ENCODE measurements at regions not wholly inside any gene's neighbourhood (a gene's known extent, or its start where the extent isn't known, plus 50 kb on each side); places are given as distances from the start of the nearest gene placed in this dataset.

- TF ChIP-seq CTCF (IDR thresholded peaks at IDR 0.05; ENCODE audit: poor library complexity) (no peak), EZH2phosphoT487 (IDR thresholded peaks at IDR 0.05; ENCODE audit: low read depth, severe bottlenecking, unreplicated experiment) (no peak)
Observed at GRCh38 chr6:2558098-2558680, 192.5 kb downstream of the MYLK4 start.

Data from hepatocyte (in vitro differentiated cells).